ENCODE measurements at regions not wholly inside any gene's neighbourhood (a gene's known extent, or its start where the extent isn't known, plus 50 kb on each side); places are given as distances from the start of the nearest gene placed in this dataset.

- TF ChIP-seq, protein P1, sequence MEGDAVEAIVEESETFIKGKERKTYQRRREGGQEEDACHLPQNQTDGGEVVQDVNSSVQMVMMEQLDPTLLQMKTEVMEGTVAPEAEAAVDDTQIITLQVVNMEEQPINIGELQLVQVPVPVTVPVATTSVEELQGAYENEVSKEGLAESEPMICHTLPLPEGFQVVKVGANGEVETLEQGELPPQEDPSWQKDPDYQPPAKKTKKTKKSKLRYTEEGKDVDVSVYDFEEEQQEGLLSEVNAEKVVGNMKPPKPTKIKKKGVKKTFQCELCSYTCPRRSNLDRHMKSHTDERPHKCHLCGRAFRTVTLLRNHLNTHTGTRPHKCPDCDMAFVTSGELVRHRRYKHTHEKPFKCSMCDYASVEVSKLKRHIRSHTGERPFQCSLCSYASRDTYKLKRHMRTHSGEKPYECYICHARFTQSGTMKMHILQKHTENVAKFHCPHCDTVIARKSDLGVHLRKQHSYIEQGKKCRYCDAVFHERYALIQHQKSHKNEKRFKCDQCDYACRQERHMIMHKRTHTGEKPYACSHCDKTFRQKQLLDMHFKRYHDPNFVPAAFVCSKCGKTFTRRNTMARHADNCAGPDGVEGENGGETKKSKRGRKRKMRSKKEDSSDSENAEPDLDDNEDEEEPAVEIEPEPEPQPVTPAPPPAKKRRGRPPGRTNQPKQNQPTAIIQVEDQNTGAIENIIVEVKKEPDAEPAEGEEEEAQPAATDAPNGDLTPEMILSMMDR (IDR thresholded peaks at IDR 0.05), result no peak
- TF ChIP-seq POLR2A (IDR thresholded peaks at IDR 0.05; ENCODE audit: low read depth) (no peak), EP300 (IDR thresholded peaks at IDR 0.05) (no peak), POLR2AphosphoS5 (IDR thresholded peaks at IDR 0.05) (no peak)
Observed at GRCh38 chr1:165060285-165060793, 296.2 kb downstream of the LMX1A start.

All from esophagus muscularis mucosa (tissue), 4 donors.